ENCODE measurements at regions not wholly inside any gene's neighbourhood (a gene's known extent, or its start where the extent isn't known, plus 50 kb on each side); places are given as distances from the start of the nearest gene placed in this dataset.

- TF ChIP-seq POLR2A (IDR thresholded peaks at IDR 0.05) (no peak), CTCF (IDR thresholded peaks at IDR 0.05) (no peak)
These were observed 81.0 kb downstream of the HACD1 start for GRCh38 chr10:17536221-17536620.
